GM12801 (cell line): ENCODE measurements at regions not wholly inside any gene's neighbourhood (a gene's known extent, or its start where the extent isn't known, plus 50 kb on each side); places are given as distances from the start of the nearest gene placed in this dataset.

Experiments
- CTCF ChIP-seq: IDR thresholded peaks from one replicate; pipeline ENCODE4 v1.5.1; 2011; ENCODE audit warnings: control low read depth; ENCODE audit not compliant: insufficient read length; ENCODE audit errors: extremely low read depth

DNA sequence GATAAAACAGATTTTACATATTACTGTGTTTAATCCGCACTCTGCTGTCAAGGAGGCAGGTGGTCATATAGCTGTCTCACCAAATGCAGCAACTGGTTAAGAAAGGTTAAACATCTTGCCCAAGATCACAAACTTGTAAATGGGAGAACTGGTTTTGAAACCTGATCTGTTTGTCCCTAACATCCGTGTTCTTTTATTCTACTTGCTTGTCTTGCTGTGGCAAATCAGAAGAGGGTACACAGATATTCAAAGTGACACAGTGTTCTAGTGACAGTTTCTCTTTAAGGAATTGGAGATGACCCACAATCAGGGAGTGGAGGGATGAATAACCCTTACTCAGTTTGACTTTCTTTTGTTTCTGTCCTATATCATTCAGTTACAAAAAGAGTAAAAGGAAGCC, 83.0 kb upstream of the SGK1 start:
- TF ChIP-seq CTCF, result no peak

DNA sequence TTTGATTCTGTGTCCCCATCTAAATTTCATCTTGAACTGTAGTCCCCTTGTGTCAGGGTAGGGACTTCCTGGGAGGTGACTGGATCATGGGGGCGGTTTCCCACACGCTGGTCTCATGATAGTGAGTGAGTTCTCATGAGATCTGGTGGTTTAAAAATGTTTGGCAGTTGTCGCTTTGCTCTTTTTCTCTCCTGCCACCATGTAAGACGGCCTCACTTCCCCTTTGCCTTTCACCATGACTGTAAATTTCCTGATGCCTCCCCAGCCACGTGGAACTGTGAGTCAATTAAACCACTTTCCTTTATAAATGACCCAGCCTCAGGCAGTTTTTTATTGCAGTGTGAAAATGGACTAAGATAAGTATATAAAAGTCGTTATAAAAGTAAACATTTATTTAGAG, 80.5 kb upstream of the SGK1 start:
- no peak for TF ChIP-seq CTCF

GRCh38 chr6:134397676-134398075, 79.8 kb upstream of the SGK1 start:
- no peak for TF ChIP-seq CTCF

DNA sequence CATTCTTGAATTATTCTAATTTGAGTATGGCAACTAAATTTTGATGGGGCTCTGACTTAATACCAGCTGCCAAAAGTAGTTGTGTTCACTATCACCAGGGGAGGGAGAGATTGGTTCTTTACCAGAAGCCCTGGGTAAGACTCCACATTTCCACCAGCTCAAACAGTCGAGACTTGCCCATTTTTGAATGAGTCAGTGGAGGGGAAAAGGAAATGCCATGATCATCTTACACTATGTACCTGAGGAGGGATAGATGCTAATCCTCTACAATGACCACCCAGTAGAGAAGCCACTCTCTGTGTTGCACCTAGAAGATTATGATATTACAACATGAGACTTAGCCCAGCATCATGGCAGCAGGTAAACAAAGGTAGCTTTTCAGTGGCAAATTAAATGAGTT, 77.0 kb upstream of the SGK1 start:
- no peak for TF ChIP-seq CTCF

DNA sequence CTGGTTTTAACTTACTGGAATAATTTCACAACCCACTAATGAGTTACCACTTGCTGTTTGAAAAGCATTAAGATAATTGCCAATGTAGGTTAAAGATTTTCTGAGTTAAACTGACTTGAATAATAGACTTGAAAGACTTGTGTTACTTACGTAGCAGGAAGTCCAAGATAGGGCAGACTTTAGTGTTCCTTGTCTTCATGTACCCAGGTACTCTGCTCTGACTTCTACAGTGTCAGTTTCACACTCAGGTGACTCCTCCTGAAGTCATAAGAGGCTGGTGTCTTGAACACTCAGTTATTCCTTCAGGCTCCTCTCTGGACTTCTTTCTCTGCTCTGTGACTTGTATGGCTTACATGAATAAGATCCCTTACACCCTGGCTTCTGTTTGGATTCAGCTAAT, 76.3 kb upstream of the SGK1 start:
- no peak for TF ChIP-seq CTCF

GRCh38 chr6:134391205-134391604, 73.3 kb upstream of the SGK1 start:
- TF ChIP-seq CTCF, result no peak

DNA sequence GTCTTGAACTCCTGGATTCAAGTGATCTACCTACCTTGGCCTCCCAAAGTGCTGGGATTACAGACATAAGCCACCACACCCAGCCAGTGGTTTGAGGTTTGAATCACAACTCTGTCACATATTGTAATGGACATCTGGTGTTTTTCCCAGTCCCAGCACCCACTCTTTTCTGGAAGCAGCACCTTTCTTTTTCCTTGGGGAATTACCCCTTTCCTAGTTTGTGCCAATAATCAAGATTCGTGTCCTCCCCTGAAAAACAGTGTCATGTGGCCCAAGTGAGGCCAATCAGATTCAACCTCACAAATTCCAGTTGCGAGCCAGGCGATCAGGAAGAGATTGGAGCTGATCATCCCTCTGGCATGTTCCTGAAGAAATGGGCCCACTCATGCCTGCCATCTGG, 71.7 kb upstream of the SGK1 start:
- no peak for TF ChIP-seq CTCF

DNA sequence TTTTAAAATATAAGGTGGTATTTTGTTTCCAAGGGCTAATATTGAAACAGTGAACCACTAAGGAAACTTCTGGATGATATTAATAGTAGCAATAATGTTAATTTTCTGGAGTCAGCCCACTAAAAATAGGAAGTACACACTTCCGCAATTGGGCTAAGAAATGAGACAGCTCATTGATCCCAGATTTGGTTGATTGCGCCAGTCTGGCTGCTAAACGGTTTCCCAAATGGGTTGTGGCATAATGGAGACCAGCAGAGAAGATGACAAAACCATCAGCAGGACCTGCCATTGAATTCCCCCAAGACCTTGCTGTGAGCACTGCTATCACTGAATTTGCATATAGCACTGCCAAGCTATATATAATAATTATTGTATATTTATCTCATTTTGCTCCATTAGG, 71.2 kb upstream of the SGK1 start:
- TF ChIP-seq CTCF, result no peak
